SK-N-SH treated with all-trans-retinoic acid at 6 μM for 48 hours (cell line): ENCODE measurements at regions not wholly inside any gene's neighbourhood (a gene's known extent, or its start where the extent isn't known, plus 50 kb on each side); places are given as distances from the start of the nearest gene placed in this dataset.

Experiments
- ATAC-seq: fragments of 200-7000 bp; cut with Tn5 transposase; 3 replicates; pipeline ENCODE4 v1.9.1; 2020; ENCODE audit warnings: mild to moderate bottlenecking, moderate library complexity
- ARNTL ChIP-seq: fragments of 450-650 bp; formaldehyde crosslinking; IDR thresholded peaks from 2 replicates; pipeline ENCODE4 v1.5.0; 2020; ENCODE audit warnings: low read depth, mild to moderate bottlenecking, moderate library complexity, borderline replicate concordance
- BACH2 ChIP-seq: fragments of 250-450 bp; sonication (Bioruptor Pico); IDR thresholded peaks from 2 replicates; pipeline ENCODE4 v1.9.0; 2021; ENCODE audit warnings: mild to moderate bottlenecking, borderline replicate concordance
- CSDC2 ChIP-seq: fragments of 250-450 bp; sonication (Bioruptor Pico); IDR thresholded peaks from 2 replicates; pipeline ENCODE4 v1.5.0; 2020; ENCODE audit warnings: mild to moderate bottlenecking, moderate library complexity
- ESRRG ChIP-seq: fragments of 250-450 bp; sonication (Bioruptor Pico); IDR thresholded peaks from 2 replicates; pipeline ENCODE4 v1.6.1; 2021; ENCODE audit warnings: mild to moderate bottlenecking
- GLIS3 ChIP-seq: fragments of 250-450 bp; sonication (Bioruptor Pico); IDR thresholded peaks from 2 replicates; pipeline ENCODE4 v1.5.0; 2020; ENCODE audit warnings: mild to moderate bottlenecking, moderate library complexity
- OSR1 ChIP-seq: fragments of 250-450 bp; sonication (Bioruptor Pico); IDR thresholded peaks from 2 replicates; pipeline ENCODE4 v1.8.0; 2022; ENCODE audit warnings: moderate library complexity, mild to moderate bottlenecking, inconsistent platforms
- PATZ1 ChIP-seq: fragments of 250-450 bp; sonication (Bioruptor Pico); IDR thresholded peaks from 2 replicates; pipeline ENCODE4 v1.8.0; 2020; ENCODE audit warnings: mild to moderate bottlenecking, moderate library complexity, borderline replicate concordance
- RARB ChIP-seq: fragments of 250-450 bp; sonication (Bioruptor Pico); IDR thresholded peaks from 2 replicates; pipeline ENCODE4 v1.8.0; 2021; ENCODE audit warnings: mild to moderate bottlenecking, moderate library complexity
- SNAI2 ChIP-seq: fragments of 250-450 bp; sonication (Bioruptor Pico); IDR thresholded peaks from 2 replicates; pipeline ENCODE4 v1.5.0; 2020; ENCODE audit warnings: mild to moderate bottlenecking, moderate library complexity
- TCF4 ChIP-seq: fragments of 250-450 bp; sonication (Bioruptor Pico); IDR thresholded peaks from 2 replicates; pipeline ENCODE4 v1.8.0; 2021; ENCODE audit warnings: mild to moderate bottlenecking, moderate library complexity, borderline replicate concordance
- TOX ChIP-seq: fragments of 250-450 bp; sonication (Bioruptor Pico); IDR thresholded peaks from 2 replicates; pipeline ENCODE4 v1.8.0; 2021; ENCODE audit warnings: mild to moderate bottlenecking, moderate library complexity, borderline replicate concordance
- ZC3H10 ChIP-seq: fragments of 250-450 bp; sonication (Bioruptor Pico); IDR thresholded peaks from 2 replicates; pipeline ENCODE4 v1.5.1; 2021; ENCODE audit warnings: mild to moderate bottlenecking, moderate library complexity
- ZFP3 ChIP-seq: fragments of 250-450 bp; sonication (Bioruptor Pico); IDR thresholded peaks from 2 replicates; pipeline ENCODE4 v1.5.0; 2020; ENCODE audit warnings: mild to moderate bottlenecking, moderate library complexity
- ZFP30 ChIP-seq: fragments of 450-650 bp; formaldehyde crosslinking; IDR thresholded peaks from 2 replicates; pipeline ENCODE4 v1.5.0; 2022; ENCODE audit warnings: mild to moderate bottlenecking, moderate library complexity
- ZNF8 ChIP-seq: fragments of 450-650 bp; formaldehyde crosslinking; IDR thresholded peaks from 2 replicates; pipeline ENCODE4 v1.5.0; 2020; ENCODE audit warnings: mild to moderate bottlenecking, moderate library complexity
- TF ChIP-seq, protein P1 (sequence below): fragments of 250-450 bp; sonication (Bioruptor Pico); IDR thresholded peaks from 2 replicates; pipeline ENCODE4 v1.5.1; 2020; ENCODE audit warnings: low read depth, mild to moderate bottlenecking, moderate library complexity
- TF ChIP-seq, protein P2 (sequence below): fragments of 250-450 bp; sonication (Bioruptor Pico); IDR thresholded peaks from 2 replicates; pipeline ENCODE4 v1.5.1; 2021; ENCODE audit warnings: mild to moderate bottlenecking, moderate library complexity
- TF ChIP-seq, protein P3 (sequence below): fragments of 250-450 bp; sonication (Bioruptor Pico); IDR thresholded peaks from 2 replicates; pipeline ENCODE4 v1.5.0; 2020; ENCODE audit warnings: mild to moderate bottlenecking, moderate library complexity
- TF ChIP-seq, protein P4 (sequence below): fragments of 250-450 bp; sonication (Bioruptor Pico); IDR thresholded peaks from 2 replicates; pipeline ENCODE4 v1.8.0; 2021; ENCODE audit warnings: low read depth, mild to moderate bottlenecking, moderate library complexity, borderline replicate concordance

GRCh38 chr3:144687862-144688261, 716.2 kb downstream of the DIPK2A start:
- TF ChIP-seq ESRRG (CRISPR knock-in tag) (no peak), BACH2 (CRISPR knock-in tag) (no peak), RARB (CRISPR knock-in tag) (no peak), ARNTL (CRISPR knock-in tag) (no peak), SNAI2 (CRISPR knock-in tag) (no peak), TOX (no peak), PATZ1 (CRISPR knock-in tag) (no peak), ZNF8 (no peak)
- TF ChIP-seq, protein P1, sequence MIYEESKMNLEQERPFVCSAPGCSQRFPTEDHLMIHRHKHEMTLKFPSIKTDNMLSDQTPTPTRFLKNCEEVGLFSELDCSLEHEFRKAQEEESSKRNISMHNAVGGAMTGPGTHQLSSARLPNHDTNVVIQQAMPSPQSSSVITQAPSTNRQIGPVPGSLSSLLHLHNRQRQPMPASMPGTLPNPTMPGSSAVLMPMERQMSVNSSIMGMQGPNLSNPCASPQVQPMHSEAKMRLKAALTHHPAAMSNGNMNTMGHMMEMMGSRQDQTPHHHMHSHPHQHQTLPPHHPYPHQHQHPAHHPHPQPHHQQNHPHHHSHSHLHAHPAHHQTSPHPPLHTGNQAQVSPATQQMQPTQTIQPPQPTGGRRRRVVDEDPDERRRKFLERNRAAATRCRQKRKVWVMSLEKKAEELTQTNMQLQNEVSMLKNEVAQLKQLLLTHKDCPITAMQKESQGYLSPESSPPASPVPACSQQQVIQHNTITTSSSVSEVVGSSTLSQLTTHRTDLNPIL (CRISPR knock-in tag), result no peak
- ATAC-seq, result 0 out of 3 replicates have a peak, but pooled peaks have one; percentile 50

DNA sequence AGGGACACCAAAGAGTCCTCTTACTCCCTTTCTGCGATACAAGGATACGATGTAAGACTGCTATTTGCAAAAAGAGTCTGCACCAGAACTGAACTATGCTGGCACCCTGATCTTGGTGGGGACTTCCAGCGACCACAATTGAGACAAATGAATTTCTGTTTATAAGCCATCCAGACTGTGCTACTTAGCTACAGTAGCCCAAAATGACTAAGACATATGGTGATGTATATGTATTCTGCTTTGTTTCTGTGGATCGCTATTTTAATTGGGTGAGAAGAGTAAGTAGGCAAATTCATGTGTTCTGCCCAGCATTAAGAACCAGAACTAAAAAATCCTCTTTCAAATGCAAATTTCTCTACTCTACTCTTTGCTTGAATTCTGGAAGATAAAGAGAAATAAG, 720.9 kb downstream of the DIPK2A start:
- ATAC-seq, result no peak
- no peak for TF ChIP-seq OSR1 (CRISPR knock-in tag)
- TF ChIP-seq RARB (CRISPR knock-in tag), result no peak
- TF ChIP-seq GLIS3 (CRISPR knock-in tag), result no peak
- TF ChIP-seq ARNTL (CRISPR knock-in tag), result no peak
- TF ChIP-seq CSDC2 (CRISPR knock-in tag), result no peak
- TF ChIP-seq, protein P2, sequence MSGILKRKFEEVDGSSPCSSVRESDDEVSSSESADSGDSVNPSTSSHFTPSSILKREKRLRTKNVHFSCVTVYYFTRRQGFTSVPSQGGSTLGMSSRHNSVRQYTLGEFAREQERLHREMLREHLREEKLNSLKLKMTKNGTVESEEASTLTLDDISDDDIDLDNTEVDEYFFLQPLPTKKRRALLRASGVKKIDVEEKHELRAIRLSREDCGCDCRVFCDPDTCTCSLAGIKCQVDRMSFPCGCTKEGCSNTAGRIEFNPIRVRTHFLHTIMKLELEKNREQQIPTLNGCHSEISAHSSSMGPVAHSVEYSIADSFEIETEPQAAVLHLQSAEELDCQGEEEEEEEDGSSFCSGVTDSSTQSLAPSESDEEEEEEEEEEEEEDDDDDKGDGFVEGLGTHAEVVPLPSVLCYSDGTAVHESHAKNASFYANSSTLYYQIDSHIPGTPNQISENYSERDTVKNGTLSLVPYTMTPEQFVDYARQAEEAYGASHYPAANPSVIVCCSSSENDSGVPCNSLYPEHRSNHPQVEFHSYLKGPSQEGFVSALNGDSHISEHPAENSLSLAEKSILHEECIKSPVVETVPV (CRISPR knock-in tag), result no peak
- TF ChIP-seq ZNF8, result no peak
- no peak for TF ChIP-seq TCF4 (CRISPR knock-in tag)
- no peak for TF ChIP-seq PATZ1 (CRISPR knock-in tag)
- TF ChIP-seq, protein P3, sequence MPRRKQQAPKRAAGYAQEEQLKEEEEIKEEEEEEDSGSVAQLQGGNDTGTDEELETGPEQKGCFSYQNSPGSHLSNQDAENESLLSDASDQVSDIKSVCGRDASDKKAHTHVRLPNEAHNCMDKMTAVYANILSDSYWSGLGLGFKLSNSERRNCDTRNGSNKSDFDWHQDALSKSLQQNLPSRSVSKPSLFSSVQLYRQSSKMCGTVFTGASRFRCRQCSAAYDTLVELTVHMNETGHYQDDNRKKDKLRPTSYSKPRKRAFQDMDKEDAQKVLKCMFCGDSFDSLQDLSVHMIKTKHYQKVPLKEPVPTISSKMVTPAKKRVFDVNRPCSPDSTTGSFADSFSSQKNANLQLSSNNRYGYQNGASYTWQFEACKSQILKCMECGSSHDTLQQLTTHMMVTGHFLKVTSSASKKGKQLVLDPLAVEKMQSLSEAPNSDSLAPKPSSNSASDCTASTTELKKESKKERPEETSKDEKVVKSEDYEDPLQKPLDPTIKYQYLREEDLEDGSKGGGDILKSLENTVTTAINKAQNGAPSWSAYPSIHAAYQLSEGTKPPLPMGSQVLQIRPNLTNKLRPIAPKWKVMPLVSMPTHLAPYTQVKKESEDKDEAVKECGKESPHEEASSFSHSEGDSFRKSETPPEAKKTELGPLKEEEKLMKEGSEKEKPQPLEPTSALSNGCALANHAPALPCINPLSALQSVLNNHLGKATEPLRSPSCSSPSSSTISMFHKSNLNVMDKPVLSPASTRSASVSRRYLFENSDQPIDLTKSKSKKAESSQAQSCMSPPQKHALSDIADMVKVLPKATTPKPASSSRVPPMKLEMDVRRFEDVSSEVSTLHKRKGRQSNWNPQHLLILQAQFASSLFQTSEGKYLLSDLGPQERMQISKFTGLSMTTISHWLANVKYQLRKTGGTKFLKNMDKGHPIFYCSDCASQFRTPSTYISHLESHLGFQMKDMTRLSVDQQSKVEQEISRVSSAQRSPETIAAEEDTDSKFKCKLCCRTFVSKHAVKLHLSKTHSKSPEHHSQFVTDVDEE (CRISPR knock-in tag), result no peak
- no peak for TF ChIP-seq TOX
- TF ChIP-seq, protein P1 (CRISPR knock-in tag), result no peak
- no peak for TF ChIP-seq ZC3H10 (CRISPR knock-in tag)
- TF ChIP-seq ZFP30 (CRISPR knock-in tag), result no peak

- no peak for ATAC-seq
- TF ChIP-seq, protein P4, sequence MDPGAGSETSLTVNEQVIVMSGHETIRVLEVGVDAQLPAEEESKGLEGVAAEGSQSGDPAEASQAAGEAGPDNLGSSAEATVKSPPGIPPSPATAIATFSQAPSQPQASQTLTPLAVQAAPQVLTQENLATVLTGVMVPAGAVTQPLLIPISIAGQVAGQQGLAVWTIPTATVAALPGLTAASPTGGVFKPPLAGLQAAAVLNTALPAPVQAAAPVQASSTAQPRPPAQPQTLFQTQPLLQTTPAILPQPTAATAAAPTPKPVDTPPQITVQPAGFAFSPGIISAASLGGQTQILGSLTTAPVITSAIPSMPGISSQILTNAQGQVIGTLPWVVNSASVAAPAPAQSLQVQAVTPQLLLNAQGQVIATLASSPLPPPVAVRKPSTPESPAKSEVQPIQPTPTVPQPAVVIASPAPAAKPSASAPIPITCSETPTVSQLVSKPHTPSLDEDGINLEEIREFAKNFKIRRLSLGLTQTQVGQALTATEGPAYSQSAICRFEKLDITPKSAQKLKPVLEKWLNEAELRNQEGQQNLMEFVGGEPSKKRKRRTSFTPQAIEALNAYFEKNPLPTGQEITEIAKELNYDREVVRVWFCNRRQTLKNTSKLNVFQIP (CRISPR knock-in tag), result no peak
- TF ChIP-seq, protein P2 (CRISPR knock-in tag), result no peak
- no peak for TF ChIP-seq SNAI2 (CRISPR knock-in tag)
- no peak for TF ChIP-seq ESRRG (CRISPR knock-in tag)
- no peak for TF ChIP-seq ZFP3 (CRISPR knock-in tag)
- TF ChIP-seq, protein P3 (CRISPR knock-in tag), result no peak
Observed at GRCh38 chr3:144708437-144708836, 736.8 kb downstream of the DIPK2A start.
